ENCODE measurements at regions not wholly inside any gene's neighbourhood (a gene's known extent, or its start where the extent isn't known, plus 50 kb on each side); places are given as distances from the start of the nearest gene placed in this dataset.

DNA sequence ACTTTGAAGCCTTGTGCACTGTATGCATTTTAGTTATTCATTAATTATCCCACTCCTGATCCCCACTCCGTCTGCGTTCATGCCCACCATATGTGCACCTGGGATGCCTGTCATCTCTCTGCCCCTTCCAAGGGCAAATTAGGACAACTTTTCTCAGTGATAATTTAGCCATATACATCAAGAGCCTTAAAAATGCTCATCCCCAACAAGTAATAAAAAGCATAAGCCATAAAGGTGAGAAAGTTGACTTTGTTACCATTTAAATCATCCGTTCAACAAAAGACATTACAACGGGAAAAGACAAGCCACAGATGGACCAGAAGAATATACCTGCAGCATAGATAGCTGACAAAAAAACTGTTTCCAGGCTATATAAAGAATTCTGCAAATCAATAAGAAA, 131.4 kb upstream of the LINGO1 start:
- no peak overlapping the region for H3K4me3 ChIP-seq (ENCODE audit: extremely low read depth in 1 of 4, insufficient read depth in 2 of 4, low read depth in 3 of 4, low read length in 4 of 4)
- POLR2A ChIA-PET (ENCODE audit: partially characterized antibody) = no interaction called here
- H3K18ac ChIP-seq (ENCODE audit: extremely low read depth, low read length) = no peak overlapping the region
- H3K36me3 ChIP-seq (ENCODE audit: control insufficient read depth in 2 of 4, insufficient read depth in 4 of 4, low read length in 3 of 4) = no peaks in the 10 kb centered on the region
- no peak overlapping the region for H3K27ac ChIP-seq (ENCODE audit: low read depth, low read length)
- H3K56ac ChIP-seq (replicated peaks; ENCODE audit: insufficient read length, low read depth, low read length) = no peak overlapping the region
- no peak overlapping the region for H3K9ac ChIP-seq (replicated peaks in 1 of 4; ENCODE audit: extremely low read depth in 1 of 4, low read depth in 3 of 4, low read length in 3 of 4)
- H2AK5ac ChIP-seq (ENCODE audit: low read depth, low read length) = no peak overlapping the region
- FAIRE-seq = no peak
- H2BK120ac ChIP-seq (replicated peaks; ENCODE audit: low read depth, low read length) = no peak overlapping the region
- DNase-seq (ENCODE audit: low read depth in 1 of 2, low spot score in 2 of 2) = no peak
- no peaks in the 10 kb centered on the region for H3K9me3 ChIP-seq (ENCODE audit: insufficient read depth in 2 of 2, low read depth in 1 of 2, low read length in 1 of 2)
- no peaks in the 10 kb centered on the region for H3K79me1 ChIP-seq (ENCODE audit: low read depth, low read length)
- no peak overlapping the region for H3K4ac ChIP-seq (replicated peaks; ENCODE audit: insufficient read length, low read depth, low read length)
- no peak overlapping the region for H4K8ac ChIP-seq (ENCODE audit: extremely low read depth, insufficient read depth, low read length)
- H2BK12ac ChIP-seq (ENCODE audit: low read depth, low read length) = no peak overlapping the region
- no peak overlapping the region for H3K4me2 ChIP-seq (ENCODE audit: insufficient read depth in 1 of 2, low read depth in 2 of 2, low read length in 2 of 2)
- no peak overlapping the region for H2BK15ac ChIP-seq (ENCODE audit: low read length)
- WGBS, 2 experiments (ENCODE audit: extremely low coverage in 1 of 2, insufficient coverage in 1 of 2, insufficient read length in 1 of 2, insufficient replicate concordance in 2 of 2, low coverage in 1 of 2, low lambda C conversion rate in 2 of 2, missing lambda C conversion rate in 1 of 2) = 95% methylated on average over 4 of the region's 4 CpGs; no CpG with 5 or more reads in 1 of the 2 experiments
- no peak overlapping the region for H4K5ac ChIP-seq (ENCODE audit: insufficient read length, low read depth, low read length)
- H3K23ac ChIP-seq (ENCODE audit: insufficient read length) = no peak overlapping the region
- no peak overlapping the region for H2BK20ac ChIP-seq (ENCODE audit: low read length)
- no peaks in the 10 kb centered on the region for H3K27me3 ChIP-seq (replicated peaks in 1 of 4; ENCODE audit: control insufficient read depth in 3 of 4, extremely low read depth in 1 of 4, insufficient read depth in 3 of 4, low read length in 3 of 4)
- no peak overlapping the region for H2BK5ac ChIP-seq (ENCODE audit: low read depth, low read length)
- no peaks in the 10 kb centered on the region for H3K23me2 ChIP-seq (ENCODE audit: low read depth, low read length)
- no peak overlapping the region for H2AFZ ChIP-seq (ENCODE audit: low read length)
- no peak overlapping the region for H3K14ac ChIP-seq (ENCODE audit: insufficient read length)
- no peaks in the 10 kb centered on the region for H4K20me1 ChIP-seq (replicated peaks in 1 of 2; ENCODE audit: control insufficient read depth in 1 of 2, insufficient read depth in 2 of 2, low read length in 2 of 2)
- H3K79me2 ChIP-seq (ENCODE audit: control insufficient read depth in 1 of 2, insufficient read depth in 2 of 2, low read length in 2 of 2) = no peaks in the 10 kb centered on the region
- CTCF ChIA-PET (ENCODE audit: partially characterized antibody) = interaction anchor here (0.7 to 2.5 kb wide), 5 partner anchors 16 to 146 kb away, joined by 3 to 7 read pairs (median 5); no protein-coding TSS in a partner anchor
- H3K4me1 ChIP-seq (replicated peaks in 1 of 4; ENCODE audit: control insufficient read depth in 3 of 4, insufficient read depth in 4 of 4, low read length in 3 of 4) = peaks cover 3 to 8% (median 5%) of the 10 kb centered on the region in 4 experiments
- H4K91ac ChIP-seq (replicated peaks; ENCODE audit: insufficient read length, low read length) = no peak overlapping the region
- TF ChIP-seq ATF2 (IDR thresholded peaks at IDR 0.05; ENCODE audit: low read length) = no peak
- TF ChIP-seq, protein P1, sequence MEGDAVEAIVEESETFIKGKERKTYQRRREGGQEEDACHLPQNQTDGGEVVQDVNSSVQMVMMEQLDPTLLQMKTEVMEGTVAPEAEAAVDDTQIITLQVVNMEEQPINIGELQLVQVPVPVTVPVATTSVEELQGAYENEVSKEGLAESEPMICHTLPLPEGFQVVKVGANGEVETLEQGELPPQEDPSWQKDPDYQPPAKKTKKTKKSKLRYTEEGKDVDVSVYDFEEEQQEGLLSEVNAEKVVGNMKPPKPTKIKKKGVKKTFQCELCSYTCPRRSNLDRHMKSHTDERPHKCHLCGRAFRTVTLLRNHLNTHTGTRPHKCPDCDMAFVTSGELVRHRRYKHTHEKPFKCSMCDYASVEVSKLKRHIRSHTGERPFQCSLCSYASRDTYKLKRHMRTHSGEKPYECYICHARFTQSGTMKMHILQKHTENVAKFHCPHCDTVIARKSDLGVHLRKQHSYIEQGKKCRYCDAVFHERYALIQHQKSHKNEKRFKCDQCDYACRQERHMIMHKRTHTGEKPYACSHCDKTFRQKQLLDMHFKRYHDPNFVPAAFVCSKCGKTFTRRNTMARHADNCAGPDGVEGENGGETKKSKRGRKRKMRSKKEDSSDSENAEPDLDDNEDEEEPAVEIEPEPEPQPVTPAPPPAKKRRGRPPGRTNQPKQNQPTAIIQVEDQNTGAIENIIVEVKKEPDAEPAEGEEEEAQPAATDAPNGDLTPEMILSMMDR (IDR thresholded peaks at IDR 0.05; ENCODE audit: control extremely low read depth in 1 of 3, insufficient read depth in 1 of 3, low read depth in 1 of 3, low read length in 3 of 3) = no peak
- no peak for TF ChIP-seq SIX5 (IDR thresholded peaks at IDR 0.05; ENCODE audit: low read depth, low read length)
- TF ChIP-seq SP2 (IDR thresholded peaks at IDR 0.05; ENCODE audit: low read length) = no peak
- no peak for TF ChIP-seq KDM1A (IDR thresholded peaks at IDR 0.05; ENCODE audit: borderline replicate concordance, low read length)
- TF ChIP-seq SAP30 (IDR thresholded peaks at IDR 0.05; ENCODE audit: insufficient read depth, insufficient replicate concordance, low read length) = no peak
- TF ChIP-seq GABPA (IDR thresholded peaks at IDR 0.05; ENCODE audit: borderline replicate concordance, insufficient read depth, low read length) = no peak
- no peak for TF ChIP-seq POLR2AphosphoS5 (IDR thresholded peaks at IDR 0.05; ENCODE audit: low read depth, low read length)
- no peak for TF ChIP-seq MAFK (IDR thresholded peaks at IDR 0.05; ENCODE audit: low read depth, low read length)
- TF ChIP-seq CBX8 (IDR thresholded peaks at IDR 0.05; ENCODE audit: borderline replicate concordance, low read depth, low read length) = no peak
- TF ChIP-seq TBP (IDR thresholded peaks at IDR 0.05; ENCODE audit: low read depth, low read length) = no peak

Measured in H1 (cell line).